OCI-LY1 (cell line): ENCODE measurements at regions not wholly inside any gene's neighbourhood (a gene's known extent, or its start where the extent isn't known, plus 50 kb on each side); places are given as distances from the start of the nearest gene placed in this dataset.

Experiments
- H2AFZ ChIP-seq: fragments of 200-600 bp; sonication (generic), shearing (Covaris generic); 2 replicates; pipeline ENCODE4 v1.6.0; 2014; ENCODE audit warnings: antibody characterized with exemption, mild to moderate bottlenecking, low read length
- H3F3A ChIP-seq: fragments of 200-600 bp; sonication (generic), shearing (Covaris generic); 2 replicates; pipeline ENCODE4 v1.6.0; 2014; ENCODE audit warnings: mild to moderate bottlenecking, antibody characterized with exemption, low read length, moderate library complexity; ENCODE audit not compliant: insufficient read depth
- H3K27ac ChIP-seq: fragments of 200-600 bp; sonication (generic); 2 replicates; pipeline ENCODE4 v1.5.1; 2014; ENCODE audit warnings: low read length, mixed run types, mild to moderate bottlenecking, low read depth; ENCODE audit not compliant: poor library complexity, severe bottlenecking
- H3K27me3 ChIP-seq: fragments of 200-600 bp; sonication (generic); 2 replicates; pipeline ENCODE4 v1.6.0; 2014; ENCODE audit warnings: antibody characterized with exemption, mild to moderate bottlenecking, low read length, moderate library complexity; ENCODE audit not compliant: insufficient read depth
- H3K36me3 ChIP-seq: fragments of 200-600 bp; sonication (generic); 2 replicates; pipeline ENCODE4 v1.6.1; 2014; ENCODE audit warnings: mild to moderate bottlenecking, antibody characterized with exemption, low read length, moderate library complexity, mixed read lengths; ENCODE audit not compliant: insufficient read depth
- H3K4me1 ChIP-seq: fragments of 200-600 bp; sonication (generic); 2 replicates; pipeline ENCODE4 v1.5.1; 2014; ENCODE audit warnings: mild to moderate bottlenecking, low read length, moderate library complexity; ENCODE audit not compliant: insufficient read depth, severe bottlenecking
- H3K4me2 ChIP-seq: fragments of 200-600 bp; sonication (generic), shearing (Covaris generic); 2 replicates; pipeline ENCODE4 v1.6.1; 2014; ENCODE audit warnings: low read length
- H3K4me3 ChIP-seq: fragments of 200-600 bp; sonication (generic); 2 replicates; pipeline ENCODE4 v1.5.1; 2014; ENCODE audit warnings: low read length, low read depth, mild to moderate bottlenecking, mixed read lengths; ENCODE audit not compliant: poor library complexity, severe bottlenecking
- H3K79me2 ChIP-seq: fragments of 200-600 bp; shearing (Covaris generic); 2 replicates; pipeline ENCODE4 v1.6.1; 2016; ENCODE audit warnings: mixed run types, low read length, mixed read lengths; ENCODE audit not compliant: insufficient read depth
- H3K9ac ChIP-seq: fragments of 200-600 bp; sonication (generic), shearing (Covaris generic); 2 replicates; pipeline ENCODE4 v1.6.1; 2014; ENCODE audit warnings: mild to moderate bottlenecking, low read length, mixed read lengths
- H3K9me2 ChIP-seq: fragments of 200-600 bp; sonication (generic), shearing (Covaris generic); 2 replicates; pipeline ENCODE4 v1.6.1; 2014; ENCODE audit warnings: low read depth, mild to moderate bottlenecking, low read length, mixed read lengths
- H3K9me3 ChIP-seq: fragments of 200-600 bp; shearing (Covaris generic); 2 replicates; pipeline ENCODE4 v1.6.1; 2014; ENCODE audit warnings: low read length, mixed read lengths
- H4K20me1 ChIP-seq: fragments of 200-600 bp; sonication (generic), shearing (Covaris generic); 2 replicates; pipeline ENCODE4 v1.6.0; 2016; ENCODE audit warnings: mild to moderate bottlenecking, low read length; ENCODE audit not compliant: insufficient read depth
- EZH2 ChIP-seq: fragments of 200-600 bp; sonication (generic), shearing (Covaris generic); IDR thresholded peaks from 2 replicates; pipeline ENCODE4 v1.8.0; 2017; ENCODE audit warnings: borderline replicate concordance, mixed run types, mild to moderate bottlenecking, antibody characterized with exemption, low read length, moderate library complexity, mixed read lengths
- TF ChIP-seq, protein P1 (sequence below): fragments of 200-600 bp; sonication (generic), shearing (Covaris generic); IDR thresholded peaks from 2 replicates; pipeline ENCODE4 v1.5.1; 2017; ENCODE audit warnings: mild to moderate bottlenecking, antibody characterized with exemption, low read length, moderate library complexity, mixed read lengths

DNA sequence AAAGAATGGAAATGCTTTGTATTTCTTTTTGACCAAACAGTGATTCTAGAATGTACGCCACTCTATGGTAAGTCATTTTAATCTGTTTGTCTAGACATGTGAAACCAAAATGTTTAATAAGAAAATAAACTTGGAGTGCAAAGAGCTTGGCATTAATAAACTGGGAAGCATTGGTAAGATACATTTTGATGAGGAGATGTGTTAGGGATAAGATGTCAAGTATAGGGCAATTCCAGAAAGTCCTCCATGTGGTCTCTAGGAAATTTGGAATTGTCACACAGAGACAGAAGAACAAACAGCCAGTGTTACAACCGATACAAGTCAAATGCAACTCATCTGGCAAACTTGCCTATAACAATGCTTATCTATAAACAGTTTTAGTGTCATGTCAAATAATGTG, 410.7 kb upstream of the SEMA3A start:
- no peak overlapping the region for H3K27ac ChIP-seq
- no peaks in the 10 kb centered on the region for H3K9me2 ChIP-seq
- H3K4me2 ChIP-seq: no peak overlapping the region
- no peaks in the 10 kb centered on the region for H3K27me3 ChIP-seq
- no peaks in the 10 kb centered on the region for H3F3A ChIP-seq
- H3K4me1 ChIP-seq: no peaks in the 10 kb centered on the region
- TF ChIP-seq, protein P1, sequence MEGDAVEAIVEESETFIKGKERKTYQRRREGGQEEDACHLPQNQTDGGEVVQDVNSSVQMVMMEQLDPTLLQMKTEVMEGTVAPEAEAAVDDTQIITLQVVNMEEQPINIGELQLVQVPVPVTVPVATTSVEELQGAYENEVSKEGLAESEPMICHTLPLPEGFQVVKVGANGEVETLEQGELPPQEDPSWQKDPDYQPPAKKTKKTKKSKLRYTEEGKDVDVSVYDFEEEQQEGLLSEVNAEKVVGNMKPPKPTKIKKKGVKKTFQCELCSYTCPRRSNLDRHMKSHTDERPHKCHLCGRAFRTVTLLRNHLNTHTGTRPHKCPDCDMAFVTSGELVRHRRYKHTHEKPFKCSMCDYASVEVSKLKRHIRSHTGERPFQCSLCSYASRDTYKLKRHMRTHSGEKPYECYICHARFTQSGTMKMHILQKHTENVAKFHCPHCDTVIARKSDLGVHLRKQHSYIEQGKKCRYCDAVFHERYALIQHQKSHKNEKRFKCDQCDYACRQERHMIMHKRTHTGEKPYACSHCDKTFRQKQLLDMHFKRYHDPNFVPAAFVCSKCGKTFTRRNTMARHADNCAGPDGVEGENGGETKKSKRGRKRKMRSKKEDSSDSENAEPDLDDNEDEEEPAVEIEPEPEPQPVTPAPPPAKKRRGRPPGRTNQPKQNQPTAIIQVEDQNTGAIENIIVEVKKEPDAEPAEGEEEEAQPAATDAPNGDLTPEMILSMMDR: no peak
- TF ChIP-seq EZH2: no peak
- no peak overlapping the region for H3K4me3 ChIP-seq
- no peak overlapping the region for H3K9ac ChIP-seq
- H3K36me3 ChIP-seq: no peaks in the 10 kb centered on the region
- H3K79me2 ChIP-seq: no peaks in the 10 kb centered on the region
- no peak overlapping the region for H2AFZ ChIP-seq
- no peaks in the 10 kb centered on the region for H3K9me3 ChIP-seq
- no peaks in the 10 kb centered on the region for H4K20me1 ChIP-seq

DNA sequence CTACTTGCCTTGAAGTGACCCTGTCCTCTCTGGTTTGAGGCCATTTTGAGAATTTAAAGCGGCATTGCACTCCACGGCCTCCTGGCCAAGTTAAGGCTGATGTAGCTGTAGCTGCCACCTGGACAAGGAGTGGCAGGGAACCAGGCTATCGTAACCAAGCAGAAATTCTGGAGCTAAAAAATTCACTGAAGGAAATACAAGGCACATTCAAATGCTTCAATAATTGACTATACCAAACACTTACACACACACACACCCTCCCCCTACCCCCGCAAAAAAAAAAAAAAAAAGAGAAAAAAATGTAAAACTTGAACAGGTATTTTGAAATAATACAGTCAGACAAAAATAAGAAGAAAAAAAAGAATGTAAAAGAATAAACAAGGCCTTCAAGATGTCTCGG, 409.0 kb upstream of the SEMA3A start:
- H3K9me3 ChIP-seq: no peaks in the 10 kb centered on the region
- no peak overlapping the region for H3K4me3 ChIP-seq
- no peak overlapping the region for H3K4me2 ChIP-seq
- H3K4me1 ChIP-seq: no peaks in the 10 kb centered on the region
- no peak overlapping the region for H3K9ac ChIP-seq
- no peaks in the 10 kb centered on the region for H4K20me1 ChIP-seq
- H3K27ac ChIP-seq: no peak overlapping the region
- H3K36me3 ChIP-seq: no peaks in the 10 kb centered on the region
- no peaks in the 10 kb centered on the region for H3K27me3 ChIP-seq
- no peak overlapping the region for H2AFZ ChIP-seq
- H3K79me2 ChIP-seq: no peaks in the 10 kb centered on the region
- no peaks in the 10 kb centered on the region for H3K9me2 ChIP-seq
- no peaks in the 10 kb centered on the region for H3F3A ChIP-seq
- TF ChIP-seq, protein P1: no peak
- no peak for TF ChIP-seq EZH2

DNA sequence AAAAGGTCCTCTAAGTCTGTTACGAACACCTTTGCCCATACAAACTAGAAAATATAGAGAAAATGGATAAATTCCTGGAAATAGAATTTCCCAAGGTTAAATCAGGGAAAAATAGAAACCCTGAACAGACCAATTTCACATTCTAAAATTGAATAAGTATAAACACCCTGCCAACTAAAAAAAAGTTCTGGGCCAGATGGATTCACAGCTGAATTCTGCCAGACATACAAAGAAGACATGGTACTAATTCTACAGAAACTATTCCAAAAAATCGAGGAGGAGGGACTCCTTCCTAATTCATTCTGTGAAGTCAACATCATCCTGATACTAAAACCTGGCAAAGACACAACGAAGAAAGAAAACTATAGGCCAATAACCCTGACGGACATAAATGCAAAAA, 400.4 kb upstream of the SEMA3A start:
- Histone ChIP-seq H3K9ac (no peak overlapping the region), H3K36me3 (no peaks in the 10 kb centered on the region), H3K4me3 (no peak overlapping the region), H4K20me1 (no peaks in the 10 kb centered on the region), H3F3A (no peaks in the 10 kb centered on the region), H3K9me2 (0 out of 2 replicates have a peak, but pooled peaks cover 3% of the 10 kb centered on the region), H3K4me1 (no peaks in the 10 kb centered on the region), H2AFZ (no peak overlapping the region), H3K27ac (no peak overlapping the region), H3K4me2 (no peak overlapping the region), H3K9me3 (no peaks in the 10 kb centered on the region), H3K27me3 (no peaks in the 10 kb centered on the region), H3K79me2 (no peaks in the 10 kb centered on the region)
- TF ChIP-seq EZH2: no peak
- TF ChIP-seq, protein P1: no peak
